Left lung (tissue), 4 donors: ENCODE measurements at regions not wholly inside any gene's neighbourhood (a gene's known extent, or its start where the extent isn't known, plus 50 kb on each side); places are given as distances from the start of the nearest gene placed in this dataset.

Source experiments
- ATAC-seq: fragments of 200-7000 bp; cut with Tn5 transposase; one replicate; pipeline ENCODE4 v1.9.1; 2020; ENCODE audit warnings: moderate library complexity
- DNase-seq, 4 donors: peaks; one replicate each; pipeline ENCODE4 v3.0.0-alpha.2; 2013 to 2020
- H3K27ac ChIP-seq, 2 donors: fragments of 200-600 bp; sonication (generic) in 1 of 2; one replicate each; pipeline versions ENCODE4 v1.5.0 to v1.8.0; 2020 to 2021
- H3K27me3 ChIP-seq, 2 donors: fragments of 200-600 bp; sonication (generic) in 1 of 2; one replicate each; pipeline versions ENCODE4 v1.5.0 to v1.8.0; 2020 to 2021
- H3K36me3 ChIP-seq, 2 donors: fragments of 200-600 bp; sonication (generic) in 1 of 2; one replicate each; pipeline versions ENCODE4 v1.5.0 to v1.8.0; 2020 to 2021
- H3K4me1 ChIP-seq, 2 donors: fragments of 200-600 bp; one replicate each; pipeline ENCODE4 v1.8.0; 2021
- H3K4me3 ChIP-seq, 2 donors: fragments of 200-600 bp; sonication (generic) in 1 of 2; one replicate each; pipeline versions ENCODE4 v1.5.0 to v1.8.0; 2020 to 2021; ENCODE audit warnings: mild to moderate bottlenecking in 1 of 2
- H3K9me3 ChIP-seq, 2 donors: fragments of 200-600 bp; sonication (generic) in 1 of 2; one replicate each; pipeline versions ENCODE4 v1.5.0 to v1.8.0; 2020 to 2021
- CTCF ChIP-seq, 2 donors: fragments of 200-600 bp; sonication (generic) in 1 of 2; IDR thresholded peaks; one replicate each; pipeline versions ENCODE4 v1.5.0 to v1.8.0; 2021; ENCODE audit warnings: antibody characterized with exemption in 2 of 2
- intact Hi-C, 2 donors: fragments of 100-400 bp; cut with DNase I; formaldehyde crosslinking; loops; one replicate each; pipeline versions ENCODE4 v1.11.2 to v1.14.2; 2022
- donor health status: DM: no; HTN: yes; CAD: no.
- donor health status: DM: no; HTN: no; CAD: no.

- TF ChIP-seq CTCF (IDR thresholded peaks at IDR 0.05), result no peak
- Histone ChIP-seq H3K9me3 (no peaks in the 10 kb centered on the region), H3K27ac (no peak overlapping the region), H3K27me3 (no peaks in the 10 kb centered on the region), H3K4me1 (no peaks in the 10 kb centered on the region), H3K4me3 (no peak overlapping the region), H3K36me3 (no peaks in the 10 kb centered on the region)
- intact Hi-C loops, result no loop called here
- ATAC-seq (no peak), DNase-seq (no peak)
These were observed 1141.3 kb upstream of the PCDH20 start for GRCh38 chr13:62556978-62557377.

GRCh38 chr13:62551588-62551987, 1135.9 kb upstream of the PCDH20 start:
- intact Hi-C loops, result no loop called here
- H3K27ac ChIP-seq, result no peak overlapping the region
- no peak for TF ChIP-seq CTCF (IDR thresholded peaks at IDR 0.05)
- no peaks in the 10 kb centered on the region for H3K27me3 ChIP-seq
- DNase-seq, result no peak
- H3K4me3 ChIP-seq, result no peak overlapping the region
- no peak for ATAC-seq
- H3K4me1 ChIP-seq, result no peaks in the 10 kb centered on the region
- no peaks in the 10 kb centered on the region for H3K9me3 ChIP-seq
- H3K36me3 ChIP-seq, result no peaks in the 10 kb centered on the region

- intact Hi-C loops, result no loop called here
- ATAC-seq (no peak), DNase-seq (no peak)
- Histone ChIP-seq H3K4me1 (no peaks in the 10 kb centered on the region), H3K4me3 (no peak overlapping the region), H3K36me3 (no peaks in the 10 kb centered on the region), H3K27me3 (no peaks in the 10 kb centered on the region), H3K27ac (no peak overlapping the region), H3K9me3 (no peaks in the 10 kb centered on the region)
- no peak for TF ChIP-seq CTCF (IDR thresholded peaks at IDR 0.05)
These were observed 1129.3 kb upstream of the PCDH20 start for GRCh38 chr13:62544928-62545327.

GRCh38 chr13:62537593-62537992, 1121.9 kb upstream of the PCDH20 start:
- DNase-seq (no peak), ATAC-seq (no peak)
- Histone ChIP-seq H3K4me1 (no peaks in the 10 kb centered on the region), H3K4me3 (no peak overlapping the region), H3K27ac (no peak overlapping the region), H3K27me3 (no peaks in the 10 kb centered on the region), H3K9me3 (no peaks in the 10 kb centered on the region), H3K36me3 (no peaks in the 10 kb centered on the region)
- intact Hi-C loops, result no loop called here
- TF ChIP-seq CTCF (IDR thresholded peaks at IDR 0.05), result no peak

GRCh38 chr13:62525652-62526051, 1110.0 kb upstream of the PCDH20 start:
- Histone ChIP-seq H3K27me3 (no peaks in the 10 kb centered on the region), H3K9me3 (no peaks in the 10 kb centered on the region), H3K4me3 (no peak overlapping the region), H3K4me1 (no peaks in the 10 kb centered on the region), H3K36me3 (no peaks in the 10 kb centered on the region), H3K27ac (no peak overlapping the region)
- intact Hi-C loops, result no loop called here
- ATAC-seq (no peak), DNase-seq (no peak)
- no peak for TF ChIP-seq CTCF (IDR thresholded peaks at IDR 0.05)
